HK-2 (cell line): ENCODE measurements at regions not wholly inside any gene's neighbourhood (a gene's known extent, or its start where the extent isn't known, plus 50 kb on each side); places are given as distances from the start of the nearest gene placed in this dataset.
"Not testable (repeated sequence)": the region's sequence is repeated elsewhere in the genome, so short reads cannot be mapped to it uniquely, and the experiment has no call there.

Experiments used
- DNase-seq: peaks from one replicate; pipeline ENCODE4 v3.0.0-alpha.2; 2018; ENCODE audit not compliant: unreplicated experiment

DNA sequence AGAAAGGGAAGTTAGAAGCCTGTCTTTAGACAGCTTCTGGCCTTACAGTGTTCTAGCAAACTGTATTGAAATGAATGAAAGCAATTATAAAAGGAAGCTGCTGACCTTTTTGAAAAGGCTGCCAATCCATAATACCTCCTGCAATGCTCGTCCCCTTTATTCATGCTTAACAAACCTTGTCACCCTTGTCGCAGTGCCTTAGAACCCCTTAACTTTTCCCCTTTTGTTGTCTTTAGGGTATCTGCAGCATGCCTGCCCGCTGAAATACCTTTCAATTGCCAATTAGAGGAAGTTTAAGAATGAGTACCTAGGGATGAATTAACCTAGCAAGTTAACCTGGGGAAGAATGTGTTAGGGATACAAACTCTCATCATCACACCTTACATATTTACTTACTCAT lies 731.2 kb downstream of the RERGL start:
- DNase-seq: no peak

DNA sequence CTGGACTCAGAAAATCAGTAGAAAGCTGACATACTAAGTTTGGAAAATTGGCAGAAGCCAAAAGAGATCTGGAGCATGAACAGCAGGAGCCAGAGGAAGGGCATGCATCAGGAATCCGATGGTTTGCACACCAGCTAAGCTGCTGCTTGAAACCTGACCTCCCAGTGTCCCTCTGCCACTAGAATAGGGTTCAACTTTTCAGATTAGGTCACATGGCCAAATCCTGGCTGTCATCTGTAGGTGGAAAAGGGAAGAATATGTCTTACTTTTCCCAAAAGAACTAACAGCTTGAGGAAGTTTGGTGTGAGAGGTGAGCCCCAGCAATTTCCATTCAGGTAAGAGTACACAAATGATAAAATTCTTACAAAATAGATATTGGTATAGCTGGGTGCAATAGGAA lies 732.6 kb downstream of the RERGL start:
- DNase-seq: no peak

DNA sequence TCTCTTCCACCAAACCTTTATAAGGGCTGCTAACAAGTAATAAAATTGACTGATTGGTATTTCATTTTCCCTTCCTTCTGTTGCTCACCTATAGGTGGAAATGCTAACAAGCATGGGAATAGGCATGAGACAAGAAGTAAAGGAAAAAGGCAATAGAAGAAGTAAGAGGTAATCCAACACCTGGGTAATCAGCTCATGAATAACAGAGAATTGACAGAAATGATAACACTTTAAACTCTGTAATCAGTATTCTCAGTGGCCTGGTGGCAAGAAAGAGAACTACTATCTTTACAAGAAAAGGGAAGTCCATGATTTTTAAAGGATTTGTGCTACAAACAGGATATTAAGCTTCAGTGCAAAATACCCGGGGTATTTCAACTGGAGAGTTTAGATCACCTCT lies 737.8 kb downstream of the RERGL start:
- no peak for DNase-seq

DNA sequence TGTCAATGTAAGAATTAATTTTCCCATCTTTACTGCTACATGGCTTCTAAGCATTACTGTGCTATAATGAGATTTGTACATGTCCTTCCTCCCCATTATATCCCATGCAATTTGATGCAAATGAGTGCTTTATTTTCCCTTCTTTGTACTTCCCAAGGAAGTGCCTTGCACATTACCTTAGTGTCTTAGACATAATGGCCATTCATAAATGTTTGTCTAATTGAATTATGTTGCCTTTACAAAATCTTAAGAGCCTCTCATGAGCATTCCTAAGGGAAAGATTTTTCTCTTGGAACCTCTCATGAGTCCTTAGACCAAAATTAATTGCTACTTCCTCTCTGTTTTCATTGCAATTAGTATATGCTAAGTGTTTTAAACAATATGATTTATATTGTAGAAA lies 741.7 kb downstream of the RERGL start:
- no peak for DNase-seq

DNA sequence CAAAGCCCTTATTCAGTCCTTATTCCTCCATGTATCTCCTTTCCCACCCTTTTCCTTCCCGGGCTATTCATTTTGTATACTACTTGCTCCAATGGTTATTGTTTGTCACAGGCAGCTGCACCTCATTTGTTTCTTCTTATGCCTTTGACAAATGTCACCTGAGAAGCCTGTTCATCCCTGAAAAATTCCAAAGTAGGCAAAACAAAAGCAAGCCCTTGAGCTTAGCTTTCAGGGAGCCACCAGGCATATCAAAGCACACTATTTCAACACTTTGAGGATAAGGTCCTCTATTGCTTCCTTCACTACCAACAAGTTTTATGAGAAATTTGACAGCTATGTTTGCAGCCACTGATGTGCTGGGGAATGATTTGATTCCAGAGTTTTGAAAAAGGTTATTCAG lies 738.7 kb upstream of the LMO3 start:
- no peak for DNase-seq

DNA sequence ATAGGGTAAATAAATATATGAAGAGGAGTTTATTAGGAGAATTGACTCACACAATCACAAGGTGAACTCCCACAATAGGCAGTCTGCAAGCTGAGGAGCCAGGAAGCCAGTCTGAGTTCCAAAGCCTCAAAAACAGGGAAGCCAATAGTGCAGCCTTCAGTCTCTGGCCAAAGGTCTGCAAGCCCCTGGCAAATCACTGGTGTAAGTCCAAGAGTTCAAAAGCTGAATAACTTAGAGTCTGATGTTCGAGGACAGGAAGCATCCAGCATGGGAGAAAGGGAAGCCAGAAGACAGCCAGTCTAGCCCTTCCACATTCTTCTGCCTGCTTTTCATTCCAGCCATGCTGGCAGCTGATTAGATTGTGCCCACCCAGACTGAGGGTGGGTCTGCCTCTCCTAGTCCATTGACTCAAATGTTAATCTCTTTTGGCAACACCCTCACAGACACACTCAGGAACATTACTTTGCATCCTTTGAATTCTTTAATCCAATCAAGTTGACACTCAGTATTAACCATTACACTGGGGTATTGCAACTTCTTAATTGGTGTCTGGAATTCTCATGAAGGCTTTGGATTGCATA lies 736.5 kb upstream of the LMO3 start:
- DNase-seq: no peak

DNA sequence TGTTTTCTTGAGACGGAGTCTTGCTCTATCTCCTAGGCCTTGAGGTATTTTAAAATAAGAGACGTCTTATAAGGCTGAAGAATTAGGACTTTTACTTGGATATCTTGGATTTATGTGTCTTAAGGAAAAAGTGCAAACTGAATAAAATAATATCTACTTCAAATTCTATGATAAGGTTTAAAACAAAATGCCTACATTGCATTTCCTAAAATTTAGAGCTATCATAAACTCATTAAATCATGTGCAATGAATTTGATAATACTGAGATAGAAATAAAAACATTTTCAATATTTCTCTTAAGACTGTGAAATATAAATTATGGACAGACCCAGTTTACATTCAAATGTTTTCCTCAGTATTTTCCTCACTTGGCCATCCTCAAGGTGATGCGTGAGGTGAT lies 729.5 kb upstream of the LMO3 start:
- no peak for DNase-seq

DNA sequence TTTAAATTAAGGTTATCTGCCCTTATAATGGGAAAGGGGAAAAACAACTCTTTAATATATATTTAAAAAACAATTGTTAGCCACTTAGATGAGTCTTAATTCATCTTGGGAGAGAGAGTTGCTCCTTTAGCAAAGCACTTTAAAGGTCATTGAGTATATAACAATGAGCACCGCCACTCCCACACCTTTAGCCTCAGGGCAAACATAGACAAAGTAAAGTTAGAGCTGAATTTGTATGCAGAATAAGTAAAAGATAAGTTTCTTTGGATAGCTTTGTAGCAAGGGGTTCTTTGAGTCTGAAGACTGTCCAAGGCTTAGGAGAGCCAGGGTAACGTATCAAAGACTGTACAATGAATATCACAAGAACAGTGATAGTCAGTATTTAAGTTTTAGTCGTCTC lies 728.8 kb upstream of the LMO3 start:
- DNase-seq: no peak

DNA sequence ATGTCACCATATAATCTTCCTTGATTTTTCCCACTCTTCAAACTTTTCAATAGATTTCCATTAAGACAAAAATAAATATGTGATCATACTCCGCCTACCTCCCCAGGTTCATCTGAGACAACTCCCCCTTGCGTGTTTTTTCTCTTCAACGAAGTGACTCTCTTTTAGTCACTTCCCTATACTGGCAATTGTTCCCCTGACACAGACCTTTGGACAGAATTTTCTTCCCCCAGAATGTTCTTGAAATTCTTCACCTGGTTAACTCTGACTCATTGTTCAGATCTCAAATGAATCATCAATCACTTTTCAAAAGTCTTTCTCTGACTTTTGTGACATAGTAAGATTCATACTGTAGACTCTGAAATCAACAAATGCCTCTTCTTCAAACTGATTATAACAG lies 727.3 kb upstream of the LMO3 start:
- no peak for DNase-seq

DNA sequence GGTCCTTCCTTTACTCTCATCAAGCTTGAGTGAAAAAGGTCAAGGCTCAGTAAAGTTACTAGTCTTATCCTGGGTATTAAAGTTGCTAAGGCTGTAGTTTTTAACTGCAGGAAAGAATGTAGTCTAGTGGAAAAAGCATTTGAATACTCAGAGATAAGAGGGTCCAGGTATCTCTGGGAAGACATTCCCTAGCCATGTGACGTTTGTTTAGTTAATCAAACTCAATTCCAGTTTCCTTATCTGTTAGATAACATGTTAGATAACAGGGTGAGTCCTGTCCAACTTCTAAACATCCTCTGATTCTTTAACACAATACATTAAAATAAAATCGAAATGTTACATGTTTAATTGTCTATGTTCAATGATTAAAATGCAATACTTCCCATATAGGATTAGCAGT lies 720.7 kb upstream of the LMO3 start:
- no peak for DNase-seq

DNA sequence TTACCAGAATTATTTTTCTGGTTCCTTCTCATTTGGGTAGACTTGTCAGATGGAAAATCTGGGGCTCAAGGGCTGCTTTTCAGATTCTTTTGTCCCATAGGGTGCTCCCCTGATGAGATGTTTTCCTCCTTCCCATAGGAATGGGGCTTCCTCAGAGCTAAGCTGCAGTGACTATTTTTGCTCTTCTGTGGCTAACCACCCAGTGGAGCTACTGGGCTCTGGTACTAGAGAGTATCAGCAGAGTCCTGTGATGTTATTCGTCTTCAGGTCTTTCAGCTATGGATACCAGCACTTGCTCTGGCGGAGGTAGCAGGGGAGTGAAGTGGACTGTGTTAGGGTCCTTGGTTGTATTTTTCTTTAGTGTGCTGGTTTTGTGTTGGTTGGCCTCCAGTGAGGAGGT lies 716.1 kb upstream of the LMO3 start:
- DNase-seq: no peak

DNA sequence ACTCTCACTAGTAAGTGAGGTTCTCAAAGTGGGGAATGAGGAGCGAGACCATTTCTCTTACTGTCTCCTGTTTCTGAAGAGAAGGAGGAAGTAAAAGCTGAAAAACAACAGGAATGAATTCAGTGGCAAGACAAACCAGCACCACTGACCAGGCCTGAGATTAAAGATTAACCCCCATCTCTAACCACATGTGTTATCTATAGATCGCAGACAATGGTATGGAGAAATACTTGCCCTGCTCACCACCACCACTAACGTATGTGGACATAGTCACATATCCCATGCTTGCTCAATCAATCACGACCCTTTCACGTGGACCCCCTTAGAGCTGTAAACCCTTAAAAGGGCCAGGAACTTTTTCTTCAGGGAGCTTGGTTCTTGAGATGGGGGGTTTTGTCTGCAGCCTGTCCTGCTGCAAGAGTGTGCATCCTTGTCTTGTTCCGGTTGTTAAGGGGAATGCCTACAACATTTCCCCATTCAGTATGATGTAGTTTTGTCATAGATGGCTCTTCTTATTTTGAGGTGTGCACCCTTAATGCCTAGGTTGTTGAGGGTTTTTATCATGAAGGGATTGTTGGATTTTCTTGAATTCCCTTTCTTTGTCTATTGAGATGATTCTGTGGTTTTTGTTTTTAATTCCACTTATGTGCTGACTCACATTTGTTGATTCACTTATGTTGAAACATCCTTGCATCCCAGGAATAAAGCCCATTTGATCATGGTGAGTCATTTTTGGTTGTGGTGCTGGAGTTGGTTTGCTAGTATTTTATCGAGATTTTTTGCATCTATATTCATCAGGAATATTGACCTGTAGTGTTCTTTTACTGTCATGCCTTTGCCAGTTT lies 698.8 kb upstream of the LMO3 start:
- no peak for DNase-seq

DNA sequence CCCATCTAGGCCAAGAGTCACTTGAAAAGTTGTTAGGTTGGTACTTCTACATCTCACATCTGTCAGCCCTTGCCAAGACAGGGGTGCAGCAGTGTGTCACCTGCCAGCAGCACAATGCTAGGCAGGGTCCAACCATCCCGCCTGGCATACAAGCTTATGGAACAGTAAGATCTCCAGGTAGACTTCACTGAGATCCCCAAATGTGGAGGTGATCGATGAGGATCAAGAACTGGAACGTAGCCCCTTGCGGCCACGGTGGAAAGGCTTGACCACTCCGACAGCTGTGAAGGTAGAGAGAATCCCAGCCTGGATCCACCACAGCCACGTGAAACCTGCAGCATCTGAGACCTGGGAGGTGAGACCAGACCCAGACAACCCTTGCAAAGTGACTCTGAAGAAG lies 696.0 kb upstream of the LMO3 start:
- DNase-seq: no peak

DNA sequence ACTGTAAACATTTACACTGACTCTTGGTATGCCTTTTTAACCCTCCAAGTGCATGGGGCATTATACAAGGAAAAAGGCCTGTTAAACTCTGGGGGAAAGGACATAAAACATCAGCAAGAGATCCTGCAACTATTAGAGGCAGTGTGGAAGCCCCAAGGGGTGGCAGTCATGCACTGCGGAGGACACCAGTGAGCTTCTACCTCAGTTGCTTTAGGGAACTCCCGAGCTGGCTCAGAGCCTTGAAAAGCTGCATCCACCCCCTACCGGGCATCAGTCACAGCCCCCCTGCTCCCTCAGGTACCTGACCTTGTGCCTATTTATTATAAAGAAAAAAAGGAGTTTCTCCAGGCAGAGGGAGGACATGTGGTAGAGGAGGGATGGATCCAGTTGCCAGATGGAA lies 695.6 kb upstream of the LMO3 start:
- DNase-seq: no peak

DNA sequence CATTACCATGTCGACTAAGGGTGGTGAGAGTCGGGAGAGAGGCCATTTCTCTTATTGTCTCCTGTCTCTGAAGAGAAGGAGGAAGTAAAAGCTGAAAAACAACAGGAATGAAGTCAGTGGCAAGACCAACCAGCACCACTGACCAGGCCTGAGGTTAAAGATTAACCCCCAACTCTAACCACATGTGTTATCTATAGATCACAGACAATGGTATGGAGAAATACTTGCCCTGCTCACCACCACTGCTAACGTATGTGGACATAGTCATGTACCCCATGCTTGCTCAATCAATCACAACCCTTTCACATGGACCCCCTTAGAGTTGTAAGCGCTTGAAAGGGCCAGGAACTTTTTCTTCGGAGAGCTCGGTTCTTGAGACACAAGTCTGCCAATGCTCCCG lies 690.9 kb upstream of the LMO3 start:
- DNase-seq: no peak

DNA sequence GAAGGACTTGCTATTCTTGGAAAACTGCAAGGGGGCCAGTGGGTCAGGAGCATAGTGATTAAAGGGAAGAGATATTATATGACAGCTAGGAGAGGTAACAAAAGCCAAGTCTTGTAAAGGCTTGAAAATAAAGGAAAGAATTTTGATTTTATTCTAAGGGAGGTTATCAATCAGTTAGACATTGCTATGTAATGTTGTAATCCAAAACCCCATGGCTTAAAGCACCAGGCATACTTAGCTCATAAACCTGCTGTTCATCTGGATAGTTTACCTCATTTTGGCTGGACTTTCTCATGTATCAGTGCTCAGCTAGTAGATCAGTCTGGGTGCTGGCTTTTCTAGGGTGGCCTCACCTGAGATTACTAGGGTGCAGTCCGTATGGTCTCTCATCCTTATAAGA lies 680.9 kb upstream of the LMO3 start:
- DNase-seq: no peak

DNA sequence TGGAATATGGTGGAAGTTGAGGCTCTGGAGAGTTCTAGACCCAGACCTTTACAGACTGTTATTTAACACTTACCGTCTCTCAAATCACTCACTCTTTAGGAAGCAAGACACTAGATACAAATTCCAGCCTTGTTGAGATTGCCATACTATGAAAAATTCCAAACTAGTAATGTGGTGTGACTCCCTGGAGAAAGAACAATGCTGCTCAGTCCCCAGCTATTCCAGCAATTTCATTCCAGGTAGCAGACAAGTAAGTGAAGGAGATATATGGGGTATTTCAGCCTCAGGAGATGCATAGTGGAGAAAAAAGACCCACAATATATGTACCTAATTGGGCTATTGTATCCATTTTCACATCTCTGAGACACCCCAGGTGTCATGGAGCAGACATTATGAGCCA lies 678.9 kb upstream of the LMO3 start:
- DNase-seq: no peak

DNA sequence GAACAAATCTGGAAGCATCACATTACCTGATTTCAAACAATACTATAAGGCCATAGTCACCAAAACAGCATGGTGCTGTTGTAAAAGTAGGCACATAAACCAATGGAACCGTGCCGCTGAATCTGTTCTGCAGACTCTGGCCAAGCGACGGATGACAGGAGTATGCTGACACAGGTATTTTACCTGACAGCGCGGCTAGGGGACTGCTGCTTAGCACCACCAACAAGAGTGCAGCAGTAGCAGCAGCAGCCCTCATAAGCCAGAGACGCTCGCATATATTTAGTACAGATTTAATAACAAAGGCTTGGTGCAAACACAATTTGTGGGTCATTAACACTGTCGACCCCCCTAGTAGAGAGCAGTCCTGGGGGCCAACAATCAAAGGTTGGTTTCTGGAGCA lies 677.6 kb upstream of the LMO3 start:
- DNase-seq: no peak

DNA sequence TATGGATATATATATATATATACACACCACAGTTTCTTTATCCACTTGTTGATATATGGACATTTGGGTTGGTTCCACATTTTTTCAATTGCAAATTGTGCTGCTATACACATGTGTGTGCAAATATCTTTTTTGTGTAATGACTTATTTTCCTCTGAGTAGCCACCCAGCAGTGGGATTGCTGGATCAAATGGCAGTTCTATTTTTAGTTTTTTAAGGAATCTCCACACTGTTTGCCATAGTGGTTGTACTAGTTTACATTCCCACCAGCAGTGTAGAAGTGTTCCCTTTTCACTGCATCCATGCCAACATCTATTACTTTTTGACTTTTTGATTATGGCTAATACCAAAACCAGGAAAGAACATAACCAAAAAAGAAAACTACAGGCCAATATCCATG lies 676.2 kb upstream of the LMO3 start:
- not testable (repeated sequence) for DNase-seq

DNA sequence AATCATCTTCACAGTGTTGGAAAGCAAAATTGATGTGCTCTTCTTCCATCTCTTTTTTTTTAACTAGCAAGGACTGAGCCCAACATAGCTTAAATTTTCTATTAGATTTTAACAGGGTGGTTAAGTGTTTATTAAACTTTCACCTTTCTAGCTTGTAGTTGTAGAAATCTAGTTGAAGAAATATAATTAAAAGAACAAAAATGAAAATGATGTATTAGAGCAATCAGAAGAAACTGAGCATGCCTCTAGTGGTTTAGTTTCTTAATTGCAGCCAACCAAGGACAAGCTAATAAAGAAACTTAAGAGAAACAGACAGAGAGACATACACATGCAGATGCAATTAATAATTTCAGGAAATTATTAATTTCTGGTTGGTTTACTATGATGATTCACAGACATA lies 673.0 kb upstream of the LMO3 start:
- no peak for DNase-seq

DNA sequence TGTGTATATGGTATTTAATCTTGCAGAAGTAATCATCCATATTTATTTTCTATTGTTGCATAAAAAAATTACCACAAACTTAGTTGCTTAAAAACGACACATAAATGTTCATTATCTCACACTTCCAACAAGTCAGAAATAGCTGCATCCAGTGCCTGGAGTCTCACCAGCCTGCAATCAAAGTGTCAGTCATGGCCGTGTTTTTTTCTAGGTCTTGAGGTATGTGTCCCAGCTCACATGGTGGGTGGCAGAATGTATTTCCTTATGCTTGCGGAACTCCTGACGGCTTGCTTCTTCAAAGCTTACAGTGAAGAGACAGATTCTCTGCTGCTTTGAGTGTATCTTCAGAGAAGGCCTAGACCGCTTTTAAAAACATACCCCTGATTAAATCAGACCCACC lies 670.2 kb upstream of the LMO3 start:
- DNase-seq: no peak

DNA sequence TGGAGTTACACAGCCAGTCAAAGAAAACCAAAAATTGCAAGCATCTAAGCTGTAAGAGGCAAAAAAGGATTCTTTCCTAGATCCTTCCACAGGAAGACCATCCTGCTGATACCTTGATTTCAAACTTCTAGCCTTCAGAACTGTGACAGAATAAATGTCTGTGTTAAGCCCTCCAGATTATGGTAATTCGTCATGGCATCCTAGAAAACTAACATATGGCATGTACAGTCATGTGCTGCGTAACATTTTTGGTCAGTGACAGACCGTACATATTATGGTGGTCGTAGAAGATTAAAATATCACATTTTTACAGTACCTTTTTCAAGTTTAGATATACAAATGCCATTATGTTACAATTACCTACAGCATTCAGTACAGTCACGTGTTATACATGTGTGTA lies 660.9 kb upstream of the LMO3 start:
- DNase-seq: no peak

DNA sequence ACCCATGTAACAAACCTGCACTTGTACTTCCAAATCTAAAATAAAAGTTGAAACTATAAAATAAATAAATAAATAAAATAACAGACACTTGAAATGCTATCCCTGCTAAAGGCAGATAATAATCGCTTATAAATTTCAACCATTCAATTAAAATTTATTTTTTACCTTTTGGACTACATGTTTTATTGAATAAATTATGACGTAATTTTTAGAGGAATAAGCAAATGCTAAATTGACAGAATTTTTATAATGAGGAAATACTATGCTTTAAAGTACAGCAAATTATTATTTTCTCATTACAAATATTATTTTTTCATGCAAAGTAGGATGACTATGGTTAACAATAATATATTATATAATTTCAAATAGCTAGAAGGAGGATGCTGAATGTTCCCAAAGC lies 658.6 kb upstream of the LMO3 start:
- DNase-seq: no peak

DNA sequence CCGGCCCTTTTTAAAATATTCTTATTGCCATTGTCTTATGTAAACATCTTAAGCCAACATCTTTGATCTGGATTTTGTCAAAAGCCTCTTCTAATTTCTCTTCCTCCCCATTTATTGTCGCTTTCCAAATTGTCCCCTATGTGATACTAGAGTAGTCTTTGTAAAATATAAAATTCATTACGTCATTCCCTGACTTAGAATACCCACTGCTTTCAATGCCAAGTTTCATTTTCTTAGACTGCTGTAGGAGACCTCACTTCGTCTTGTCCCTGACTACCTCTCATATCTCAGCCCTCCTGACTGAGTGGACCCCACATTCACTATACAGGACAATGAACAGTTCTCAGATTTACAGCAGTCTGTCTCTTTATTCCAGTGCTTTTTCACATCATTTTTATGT lies 633.9 kb upstream of the LMO3 start:
- no peak for DNase-seq
